H1 (cell line): ENCODE measurements at regions not wholly inside any gene's neighbourhood (a gene's known extent, or its start where the extent isn't known, plus 50 kb on each side); places are given as distances from the start of the nearest gene placed in this dataset.

ENCODE experiments used
- CTCF ChIA-PET: fragments of 300-600 bp; sonication (Branson Sonifier 250); formaldehyde crosslinking; loops from one replicate; lab custom pipeline; 2021; ENCODE audit not compliant: partially characterized antibody; lab: Charles Lee
- POLR2A ChIA-PET: fragments of 300-600 bp; sonication (Branson Sonifier 250); formaldehyde crosslinking; loops from one replicate; lab custom pipeline; 2021; ENCODE audit warnings: inconsistent platforms; ENCODE audit not compliant: partially characterized antibody; lab: Charles Lee
- DNase-seq, 2 experiments: peaks; one replicate each; pipeline versions ENCODE4 v3.0.0 to v3.0.0-alpha.2; 2010 to 2022; ENCODE audit warnings: low spot score in 2 of 2, low read depth in 1 of 2, mixed read lengths in 1 of 2
- FAIRE-seq: peaks from 2 replicates; lab custom pipeline; 2011; peaks lifted over from hg19 to GRCh38; lab: Jason Lieb, UNC
- H2AFZ ChIP-seq: 2 replicates; pipeline ENCODE4 v1.8.1; 2012; ENCODE audit warnings: low read length, inconsistent platforms
- H2AK5ac ChIP-seq: 2 replicates; pipeline ENCODE4 v1.6.1; 2013; ENCODE audit warnings: low read depth, low read length
- H2BK120ac ChIP-seq: replicated peaks from 2 replicates; pipeline ENCODE3; 2013; ENCODE audit warnings: low read depth, low read length, inconsistent platforms
- H2BK12ac ChIP-seq: 2 replicates; pipeline ENCODE4 v1.6.1; 2013; ENCODE audit warnings: low read depth, low read length
- H2BK15ac ChIP-seq: 2 replicates; pipeline ENCODE4 v1.6.1; 2013; ENCODE audit warnings: low read length
- H2BK20ac ChIP-seq: 2 replicates; pipeline ENCODE4 v1.6.1; 2013; ENCODE audit warnings: low read length
- H2BK5ac ChIP-seq: 2 replicates; pipeline ENCODE4 v1.6.1; 2013; ENCODE audit warnings: low read depth, low read length
- H3K14ac ChIP-seq: 2 replicates; pipeline ENCODE4 v1.6.1; 2013; ENCODE audit warnings: inconsistent platforms; ENCODE audit not compliant: insufficient read length
- H3K18ac ChIP-seq: 2 replicates; pipeline ENCODE4 v1.6.1; 2013; ENCODE audit warnings: low read length; ENCODE audit errors: extremely low read depth
- H3K23ac ChIP-seq: 2 replicates; pipeline ENCODE4 v1.6.1; 2013; ENCODE audit warnings: inconsistent platforms; ENCODE audit not compliant: insufficient read length
- H3K23me2 ChIP-seq: 2 replicates; pipeline ENCODE4 v1.6.1; 2013; ENCODE audit warnings: low read depth, low read length
- H3K27ac ChIP-seq: 2 replicates; pipeline ENCODE4 v1.6.1; 2011; ENCODE audit warnings: low read depth, low read length, inconsistent platforms
- H3K27me3 ChIP-seq, 4 experiments: replicated peaks in 1 of 4; 1 replicate in 1 of 4; 2 replicates in 3 of 4; pipeline versions ENCODE4 v1.6.1 to v1.8.1; 2011 to 2013; ENCODE audit warnings: low read length in 3 of 4, mild to moderate bottlenecking in 3 of 4, inconsistent platforms in 2 of 4, mixed read lengths in 2 of 4, moderate library complexity in 1 of 4; ENCODE audit not compliant: control insufficient read depth in 3 of 4, insufficient read depth in 3 of 4; ENCODE audit errors: extremely low read depth in 1 of 4
- H3K36me3 ChIP-seq, 4 experiments: 2 replicates each; pipeline versions ENCODE4 v1.6.1 to v1.8.1; 2011 to 2013; ENCODE audit warnings: mild to moderate bottlenecking in 4 of 4, low read length in 3 of 4, moderate library complexity in 2 of 4, control low read depth in 1 of 4, inconsistent platforms in 1 of 4; ENCODE audit not compliant: insufficient read depth in 4 of 4, control insufficient read depth in 2 of 4
- H3K4ac ChIP-seq: replicated peaks from 2 replicates; pipeline ENCODE3; 2013; ENCODE audit warnings: low read length, low read depth, mixed read lengths, inconsistent platforms; ENCODE audit not compliant: insufficient read length
- H3K4me1 ChIP-seq, 4 experiments: replicated peaks in 1 of 4; 1 replicate in 1 of 4; 2 replicates in 3 of 4; pipeline versions ENCODE4 v1.6.1 to v1.8.1; 2011 to 2013; ENCODE audit warnings: low read length in 3 of 4, inconsistent platforms in 2 of 4, mixed read lengths in 1 of 4; ENCODE audit not compliant: insufficient read depth in 4 of 4, control insufficient read depth in 3 of 4
- H3K4me2 ChIP-seq, 2 experiments: 2 replicates each; pipeline versions ENCODE4 v1.6.1 to v1.8.1; 2011 to 2013; ENCODE audit warnings: low read depth in 2 of 2, low read length in 2 of 2, control low read depth in 1 of 2, inconsistent platforms in 1 of 2, mild to moderate bottlenecking in 1 of 2; ENCODE audit not compliant: insufficient read depth in 1 of 2
- H3K4me3 ChIP-seq, 4 experiments: fragments of 200-600, 300-600 bp in 1 of 4; sonication (generic), shearing (Covaris generic), sonication (Bioruptor Twin) in 1 of 4; 2 replicates each; pipeline versions ENCODE4 v1.5.1 to v1.8.1; 2011 to 2016; ENCODE audit warnings: low read length in 4 of 4, low read depth in 3 of 4, control low read depth in 2 of 4, inconsistent platforms in 2 of 4, mild to moderate bottlenecking in 2 of 4, mixed read lengths in 1 of 4, moderate library complexity in 1 of 4; ENCODE audit not compliant: insufficient read depth in 2 of 4; ENCODE audit errors: extremely low read depth in 1 of 4
- H3K56ac ChIP-seq: replicated peaks from 2 replicates; pipeline ENCODE3; 2013; ENCODE audit warnings: low read depth, mild to moderate bottlenecking, mixed read lengths, low read length, inconsistent platforms; ENCODE audit not compliant: insufficient read length
- H3K79me1 ChIP-seq: 2 replicates; pipeline ENCODE4 v1.6.1; 2013; ENCODE audit warnings: low read depth, low read length, control low read depth
- H3K79me2 ChIP-seq, 2 experiments: 2 replicates each; pipeline versions ENCODE4 v1.6.1 to v1.8.1; 2012 to 2013; ENCODE audit warnings: low read length in 2 of 2, mild to moderate bottlenecking in 2 of 2, inconsistent platforms in 1 of 2; ENCODE audit not compliant: insufficient read depth in 2 of 2, control insufficient read depth in 1 of 2
- H3K9ac ChIP-seq, 4 experiments: replicated peaks in 1 of 4; 1 replicate in 1 of 4; 2 replicates in 3 of 4; pipeline versions ENCODE4 v1.6.1 to v1.8.1; 2011 to 2013; ENCODE audit warnings: low read depth in 3 of 4, low read length in 3 of 4, control low read depth in 2 of 4, mild to moderate bottlenecking in 2 of 4, moderate library complexity in 2 of 4, inconsistent platforms in 1 of 4; ENCODE audit errors: extremely low read depth in 1 of 4
- H3K9me3 ChIP-seq, 2 experiments: 2 replicates each; pipeline versions ENCODE4 v1.6.1 to v1.8.1; 2012 to 2013; ENCODE audit warnings: mild to moderate bottlenecking in 2 of 2, moderate library complexity in 2 of 2, control low read depth in 1 of 2, inconsistent platforms in 1 of 2, low read depth in 1 of 2, low read length in 1 of 2, mixed read lengths in 1 of 2; ENCODE audit not compliant: insufficient read depth in 2 of 2
- H4K20me1 ChIP-seq, 2 experiments: replicated peaks in 1 of 2; 2 replicates each; pipeline versions ENCODE3 to v1.8.1; 2011 to 2013; ENCODE audit warnings: inconsistent platforms in 2 of 2, low read length in 2 of 2, mild to moderate bottlenecking in 1 of 2; ENCODE audit not compliant: insufficient read depth in 2 of 2, control insufficient read depth in 1 of 2
- H4K5ac ChIP-seq: 2 replicates; pipeline ENCODE4 v1.6.1; 2013; ENCODE audit warnings: low read length, low read depth, mixed read lengths, inconsistent platforms; ENCODE audit not compliant: insufficient read length
- H4K8ac ChIP-seq: 2 replicates; pipeline ENCODE4 v1.8.0; 2013; ENCODE audit warnings: mild to moderate bottlenecking, moderate library complexity, low read length, inconsistent platforms; ENCODE audit not compliant: insufficient read depth; ENCODE audit errors: extremely low read depth
- H4K91ac ChIP-seq: replicated peaks from 2 replicates; pipeline ENCODE3; 2013; ENCODE audit warnings: low read length, mixed read lengths, inconsistent platforms; ENCODE audit not compliant: insufficient read length
- CTCF ChIP-seq, 3 experiments: IDR thresholded peaks; 1 replicate in 2 of 3; 2 replicates in 1 of 3; pipeline versions ENCODE4 v1.5.1 to v1.6.1; 2011; ENCODE audit warnings: low read length in 3 of 3, mild to moderate bottlenecking in 3 of 3, inconsistent platforms in 2 of 3, low read depth in 1 of 3, moderate library complexity in 1 of 3; ENCODE audit not compliant: insufficient read depth in 1 of 3; ENCODE audit errors: control extremely low read depth in 1 of 3
- FOSL1 ChIP-seq: IDR thresholded peaks from 2 replicates; pipeline ENCODE4 v1.6.1; 2011; ENCODE audit warnings: mild to moderate bottlenecking, low read depth, low read length, moderate library complexity; ENCODE audit not compliant: insufficient read depth
- POLR2A ChIP-seq, 2 experiments: IDR thresholded peaks; 1 replicate in 1 of 2; 2 replicates in 1 of 2; pipeline ENCODE4 v1.6.1; 2011; ENCODE audit warnings: low read depth in 2 of 2, low read length in 2 of 2, mild to moderate bottlenecking in 2 of 2; ENCODE audit errors: control extremely low read depth in 1 of 2
- RNF2 ChIP-seq: fragments of 200-900, 300-1000 bp; sonication (generic); IDR thresholded peaks from 2 replicates; pipeline ENCODE4 v1.7.1; 2016; ENCODE audit warnings: borderline replicate concordance, low read depth, mild to moderate bottlenecking, antibody characterized with exemption, low read length; ENCODE audit not compliant: poor library complexity, severe bottlenecking; ENCODE audit errors: missing control alignments
- RXRA ChIP-seq: IDR thresholded peaks from 2 replicates; pipeline ENCODE4 v1.6.1; 2011; ENCODE audit warnings: low read depth, mild to moderate bottlenecking, low read length, moderate library complexity; ENCODE audit not compliant: insufficient read depth
- SAP30 ChIP-seq: fragments of 300-600 bp; sonication (generic); IDR thresholded peaks from 2 replicates; pipeline ENCODE4 v1.7.1; 2012; ENCODE audit warnings: low read length, moderate library complexity, mild to moderate bottlenecking, inconsistent platforms; ENCODE audit not compliant: insufficient read depth, insufficient replicate concordance
- SIRT6 ChIP-seq: IDR thresholded peaks from one replicate; pipeline ENCODE4 v1.7.1; 2012; ENCODE audit warnings: low read length, inconsistent platforms
- SIX5 ChIP-seq: IDR thresholded peaks from 2 replicates; pipeline ENCODE4 v1.6.1; 2011; ENCODE audit warnings: mild to moderate bottlenecking, low read depth, low read length
- SP1 ChIP-seq: IDR thresholded peaks from 2 replicates; pipeline ENCODE4 v1.6.1; 2011; ENCODE audit warnings: low read depth, low read length
- TEAD4 ChIP-seq: IDR thresholded peaks from 2 replicates; pipeline ENCODE4 v1.6.1; 2012; ENCODE audit warnings: low read depth, low read length, inconsistent platforms, mixed read lengths
- WGBS, 2 experiments: shearing (Covaris generic) in 1 of 2; methylation state at CpG; one replicate each; pipeline versions ENCODE4 v1.1.6 to v1.1.7; 2013 to 2015; ENCODE audit warnings: low lambda C conversion rate in 2 of 2, mixed read lengths in 2 of 2, inconsistent platforms in 1 of 2, low coverage in 1 of 2, missing lambda C conversion rate in 1 of 2; ENCODE audit not compliant: insufficient replicate concordance in 2 of 2, insufficient coverage in 1 of 2, insufficient read length in 1 of 2; ENCODE audit errors: extremely low coverage in 1 of 2, missing lambda C conversion rate in 1 of 2; 5-methylcytosine and 5-hydroxymethylcytosine counted together

DNA sequence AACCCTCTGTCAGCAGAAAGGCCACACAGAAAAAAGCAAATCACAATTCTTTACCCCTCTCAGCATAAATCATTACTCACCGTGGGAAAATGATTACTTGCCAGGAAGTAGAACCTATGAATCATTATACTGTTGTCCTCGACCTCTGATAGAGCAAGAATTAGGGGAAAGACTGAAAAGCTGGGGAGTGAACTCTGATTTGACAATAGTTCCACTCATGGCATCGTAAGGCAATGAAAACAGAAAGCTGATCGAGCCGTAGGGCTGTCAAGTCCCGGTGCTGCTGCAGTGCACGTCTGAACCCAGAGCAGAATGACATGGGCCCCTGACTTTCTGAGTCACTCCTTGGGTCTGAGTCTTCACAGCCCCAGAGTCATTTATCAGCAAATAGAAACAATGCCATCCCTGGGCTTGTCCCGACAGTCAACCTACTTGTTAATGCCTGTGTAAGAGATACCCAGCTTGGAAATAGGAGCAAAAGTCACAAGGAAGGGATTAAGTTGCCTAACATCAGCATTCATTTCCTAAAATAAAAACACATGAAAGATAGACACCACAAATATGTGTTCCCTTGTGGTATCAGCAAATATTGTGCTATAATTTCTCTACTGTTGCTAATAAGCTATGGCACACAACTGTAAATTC is 224.8 kb upstream of the MARCKS start:
- Histone ChIP-seq H3K27ac (no peak overlapping the region), H3K14ac (no peak overlapping the region), H3K23ac (no peak overlapping the region), H3K56ac (no peak overlapping the region), H3K79me1 (no peaks in the 10 kb centered on the region), H2BK120ac (no peak overlapping the region), H2AFZ (0 out of 2 replicates have a peak overlapping the region, but pooled peaks have one; percentile 22), H3K4me3 (no peak overlapping the region), H3K9ac (no peak overlapping the region), H2BK5ac (no peak overlapping the region), H3K79me2 (no peaks in the 10 kb centered on the region), H3K4me1 (peaks cover 0 to 3% (median 0%) of the 10 kb centered on the region in 4 experiments; a peak in 2 of 7 replicates), H3K23me2 (no peaks in the 10 kb centered on the region), H4K91ac (no peak overlapping the region), H2AK5ac (no peak overlapping the region), H2BK12ac (no peak overlapping the region), H2BK20ac (no peak overlapping the region), H4K5ac (no peak overlapping the region), H2BK15ac (no peak overlapping the region), H4K20me1 (no peaks in the 10 kb centered on the region), H3K4ac (no peak overlapping the region), H3K9me3 (no peaks in the 10 kb centered on the region), H3K18ac (no peak overlapping the region), H3K36me3 (no peaks in the 10 kb centered on the region), H4K8ac (peak overlapping the region; percentile 77; the same call in 1 of the 2 replicates), H3K27me3 (no peaks in the 10 kb centered on the region; a peak in 1 of 7 replicates), H3K4me2 (no peak overlapping the region)
- DNase-seq (no peak), FAIRE-seq (no peak)
- 89% methylated on average over 8 of the region's 8 CpGs; no CpG with 5 or more reads in 1 of the 2 experiments for WGBS, 2 experiments
- CTCF ChIA-PET, result interaction anchor here (1.1 to 1.6 kb wide), 7 partner anchors 8 to 171 kb away, joined by 3 to 4 read pairs (median 3); no protein-coding TSS in a partner anchor
- POLR2A ChIA-PET, result no interaction called here
- no peak for TF ChIP-seq SIX5
- no peak for TF ChIP-seq CTCF (IDR thresholded peaks at IDR 0.05; ENCODE audit: control extremely low read depth in 1 of 3, insufficient read depth in 1 of 3, low read depth in 1 of 3, low read length in 3 of 3)
- TF ChIP-seq SAP30, result no peak
- no peak for TF ChIP-seq TEAD4
- TF ChIP-seq SP1, result no peak
- no peak for TF ChIP-seq POLR2A (IDR thresholded peaks at IDR 0.05; ENCODE audit: control extremely low read depth in 1 of 2, low read depth in 2 of 2, low read length in 2 of 2)
- TF ChIP-seq SIRT6, result no peak
- no peak for TF ChIP-seq RNF2
- no peak for TF ChIP-seq FOSL1
- TF ChIP-seq RXRA, result no peak
